22Rv1 (cell line): ENCODE measurements at regions not wholly inside any gene's neighbourhood (a gene's known extent, or its start where the extent isn't known, plus 50 kb on each side); places are given as distances from the start of the nearest gene placed in this dataset.

Experiments
- H3K27ac ChIP-seq: fragments of 450-650 bp; 2 replicates; pipeline ENCODE4 v1.5.1; 2017
- ZFX ChIP-seq: fragments of 450-650 bp; IDR thresholded peaks from 2 replicates; pipeline ENCODE4 v1.6.1; 2017; ENCODE audit warnings: antibody characterized with exemption, borderline replicate concordance
- TF ChIP-seq, protein P1 (sequence below): fragments of 450-650 bp; IDR thresholded peaks from 2 replicates; pipeline ENCODE4 v1.5.1; 2017; ENCODE audit warnings: mild to moderate bottlenecking

GRCh38 chr6:28808383-28808782 is 115.4 kb downstream of the TRIM27 start:
- TF ChIP-seq, protein P1, sequence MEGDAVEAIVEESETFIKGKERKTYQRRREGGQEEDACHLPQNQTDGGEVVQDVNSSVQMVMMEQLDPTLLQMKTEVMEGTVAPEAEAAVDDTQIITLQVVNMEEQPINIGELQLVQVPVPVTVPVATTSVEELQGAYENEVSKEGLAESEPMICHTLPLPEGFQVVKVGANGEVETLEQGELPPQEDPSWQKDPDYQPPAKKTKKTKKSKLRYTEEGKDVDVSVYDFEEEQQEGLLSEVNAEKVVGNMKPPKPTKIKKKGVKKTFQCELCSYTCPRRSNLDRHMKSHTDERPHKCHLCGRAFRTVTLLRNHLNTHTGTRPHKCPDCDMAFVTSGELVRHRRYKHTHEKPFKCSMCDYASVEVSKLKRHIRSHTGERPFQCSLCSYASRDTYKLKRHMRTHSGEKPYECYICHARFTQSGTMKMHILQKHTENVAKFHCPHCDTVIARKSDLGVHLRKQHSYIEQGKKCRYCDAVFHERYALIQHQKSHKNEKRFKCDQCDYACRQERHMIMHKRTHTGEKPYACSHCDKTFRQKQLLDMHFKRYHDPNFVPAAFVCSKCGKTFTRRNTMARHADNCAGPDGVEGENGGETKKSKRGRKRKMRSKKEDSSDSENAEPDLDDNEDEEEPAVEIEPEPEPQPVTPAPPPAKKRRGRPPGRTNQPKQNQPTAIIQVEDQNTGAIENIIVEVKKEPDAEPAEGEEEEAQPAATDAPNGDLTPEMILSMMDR, result no peak
- TF ChIP-seq ZFX, result no peak
- no peak overlapping the region for H3K27ac ChIP-seq

DNA sequence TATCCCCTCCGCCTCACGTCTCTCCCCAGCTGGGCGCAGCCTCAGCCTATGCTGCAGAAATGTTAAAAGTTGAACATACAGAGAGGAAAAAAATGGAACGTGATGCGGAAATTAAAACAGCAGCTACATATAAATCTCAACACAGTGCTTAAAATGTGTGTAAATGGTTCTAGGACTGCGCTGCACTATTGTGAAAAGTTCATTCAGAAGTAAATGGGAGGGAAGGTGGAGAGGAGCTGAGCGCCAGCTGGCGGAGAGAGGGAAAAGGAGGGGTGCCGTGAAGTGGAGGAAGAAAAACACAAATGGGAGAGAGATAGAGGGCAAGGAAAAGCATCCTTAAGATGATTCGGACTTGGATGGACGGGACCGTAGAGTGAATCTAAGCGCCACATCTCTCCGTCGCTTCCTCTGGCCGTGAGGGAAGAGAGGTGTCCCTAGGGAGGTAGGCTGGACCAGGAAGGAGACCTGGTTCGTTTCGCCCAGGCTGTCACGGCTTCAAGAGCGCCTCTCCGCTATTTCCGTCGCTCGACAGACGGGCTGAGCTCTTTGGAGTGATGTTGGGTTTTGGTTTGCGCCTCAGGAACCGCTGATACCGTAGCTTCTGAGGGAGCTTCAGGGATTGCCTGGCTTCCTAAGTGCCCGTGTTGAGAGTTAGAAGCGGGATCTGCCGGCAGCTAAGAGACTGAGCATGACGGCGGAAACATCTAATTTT is 113.7 kb downstream of the TRIM27 start:
- TF ChIP-seq, protein P1, result peak; percentile 61
- no peak for TF ChIP-seq ZFX

DNA sequence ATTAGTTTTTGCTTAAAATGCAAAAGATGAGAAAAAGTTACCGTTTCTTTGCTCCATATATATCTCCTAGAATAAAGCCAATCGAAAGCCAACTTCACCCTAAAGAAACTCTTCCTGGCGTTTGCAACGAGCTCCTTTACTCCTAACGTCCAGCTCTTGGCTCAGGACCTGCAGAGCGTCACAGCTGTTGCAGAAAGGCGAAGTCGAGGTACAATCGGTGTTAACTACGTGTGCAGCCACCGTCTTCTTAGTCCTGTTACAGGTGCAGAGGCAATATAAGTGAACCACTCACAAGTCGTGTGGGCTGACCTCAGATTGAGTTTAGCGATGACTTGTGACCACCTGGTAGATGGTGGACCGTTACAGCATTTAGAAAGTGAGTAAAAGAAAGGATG is 113.1 kb downstream of the TRIM27 start:
- no peak overlapping the region for H3K27ac ChIP-seq
- TF ChIP-seq, protein P1, result no peak
- TF ChIP-seq ZFX, result no peak

More for the DNA sequence above, 113.7 kb downstream of the TRIM27 start:
- no peak overlapping the region for H3K27ac ChIP-seq

DNA sequence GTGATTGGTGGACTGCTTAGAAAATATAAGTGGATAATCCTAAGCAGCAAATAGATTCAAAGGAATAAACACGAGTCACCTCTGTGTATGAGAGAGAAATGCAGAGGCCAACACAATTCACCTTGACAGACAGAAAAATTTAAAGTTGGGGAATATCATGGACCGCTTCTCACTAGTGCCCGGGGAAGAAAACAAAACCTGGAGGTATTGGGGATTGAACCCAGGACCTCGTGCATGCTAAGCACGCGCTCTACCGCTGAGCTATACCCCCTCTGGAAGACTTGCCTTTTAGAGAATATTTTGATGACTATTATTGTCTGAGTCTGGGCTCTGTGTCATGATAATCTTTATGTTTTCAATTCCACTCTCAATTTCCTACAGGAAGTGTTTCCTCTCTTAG is 111.9 kb downstream of the TRIM27 start:
- TF ChIP-seq ZFX, result no peak
- TF ChIP-seq, protein P1, result no peak
- H3K27ac ChIP-seq, result no peak overlapping the region

DNA sequence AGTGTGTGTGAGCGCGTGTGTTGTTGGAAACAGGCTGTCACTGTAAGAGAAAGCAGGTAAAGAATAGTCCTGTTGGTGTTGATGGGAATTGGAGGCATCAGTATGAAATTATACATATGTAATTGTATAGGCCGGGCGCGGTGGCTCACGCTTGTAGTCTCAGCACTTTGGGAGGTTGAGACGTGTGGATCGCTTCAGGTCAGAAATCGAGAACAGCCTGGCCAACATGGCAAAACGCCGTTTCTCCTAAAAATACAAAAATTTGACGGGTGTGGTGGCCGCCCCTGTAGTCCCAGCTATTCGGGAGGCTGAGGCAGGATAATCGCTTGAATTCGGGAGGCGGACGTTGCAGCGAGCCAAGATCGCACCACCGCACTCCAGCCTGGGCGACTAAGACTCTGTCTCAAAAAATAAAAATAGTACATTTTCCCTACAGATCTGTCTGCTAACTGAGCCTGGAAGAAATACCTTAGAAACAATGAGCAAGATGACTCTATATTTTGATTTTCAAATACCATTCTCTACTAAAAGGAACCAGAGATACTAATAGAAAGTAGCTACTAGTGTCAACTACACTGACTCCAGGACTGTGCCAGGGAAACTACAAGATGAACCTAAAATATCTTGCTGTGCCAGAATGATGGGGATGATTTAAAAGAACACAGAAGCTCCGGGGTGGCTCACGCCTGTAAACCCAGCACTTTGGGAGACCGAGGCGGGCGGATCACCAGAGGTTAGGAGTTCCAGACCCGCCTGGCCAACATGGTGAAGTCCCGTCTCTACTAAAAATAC is 110.8 kb downstream of the TRIM27 start:
- no peak for TF ChIP-seq ZFX
- TF ChIP-seq, protein P1, result no peak
- no peak overlapping the region for H3K27ac ChIP-seq

- no peak for TF ChIP-seq ZFX
- TF ChIP-seq, protein P1, result no peak
These were observed 109.5 kb downstream of the TRIM27 start for GRCh38 chr6:28814032-28814976.

More at GRCh38 chr6:28814032-28814976, 109.5 kb downstream of the TRIM27 start:
- H3K27ac ChIP-seq, result no peak overlapping the region
